RCC 7860 (cell line): ENCODE measurements at regions not wholly inside any gene's neighbourhood (a gene's known extent, or its start where the extent isn't known, plus 50 kb on each side); places are given as distances from the start of the nearest gene placed in this dataset.
A peak's percentile ranks its signal among the peaks of the same experiment; 100 is the strongest.

Source experiments
- DNase-seq: peaks from one replicate; pipeline ENCODE4 v3.0.0-alpha.2; 2015; ENCODE audit warnings: low spot score
- FAIRE-seq: peaks from 2 replicates; lab custom pipeline; 2012; peaks lifted over from hg19 to GRCh38; lab: Jason Lieb, UNC

- FAIRE-seq (no peak), DNase-seq (no peak)
Measured at GRCh38 chr4:41424522-41424921, 113.4 kb upstream of the LIMCH1 start.

- FAIRE-seq: no peak
- DNase-seq: no peak
Measured at GRCh38 chr4:41425650-41426049, 112.3 kb upstream of the LIMCH1 start.

- DNase-seq (no peak), FAIRE-seq (no peak)
Measured at GRCh38 chr4:41426539-41426938, 111.4 kb upstream of the LIMCH1 start.

GRCh38 chr4:41427306-41427882 is 110.6 kb upstream of the LIMCH1 start:
- no peak for FAIRE-seq
- DNase-seq: no peak

GRCh38 chr4:41427931-41428600 is 109.9 kb upstream of the LIMCH1 start:
- FAIRE-seq: no peak

GRCh38 chr4:41428601-41429279 is 109.2 kb upstream of the LIMCH1 start:
- FAIRE-seq: no peak
- DNase-seq: no peak

More at GRCh38 chr4:41427931-41428600, 109.9 kb upstream of the LIMCH1 start:
- no peak for DNase-seq

GRCh38 chr4:41429280-41429669 is 108.7 kb upstream of the LIMCH1 start:
- FAIRE-seq: no peak
- DNase-seq: no peak

- FAIRE-seq: no peak
- DNase-seq: no peak
Measured at GRCh38 chr4:41430792-41431191, 107.2 kb upstream of the LIMCH1 start.

- no peak for FAIRE-seq
- DNase-seq: no peak
Measured at GRCh38 chr4:41431276-41431675, 106.7 kb upstream of the LIMCH1 start.

- FAIRE-seq: no peak
- no peak for DNase-seq
Measured at GRCh38 chr4:41432219-41432618, 105.7 kb upstream of the LIMCH1 start.

GRCh38 chr4:41432881-41433280 is 105.1 kb upstream of the LIMCH1 start:
- no peak for FAIRE-seq
- peak; percentile 17 for DNase-seq

GRCh38 chr4:41433361-41433760 is 104.6 kb upstream of the LIMCH1 start:
- FAIRE-seq: no peak
- DNase-seq: no peak

- FAIRE-seq: no peak
Measured at GRCh38 chr4:41435510-41435909, 102.4 kb upstream of the LIMCH1 start.

GRCh38 chr4:41436419-41436818 is 101.5 kb upstream of the LIMCH1 start:
- FAIRE-seq (no peak), DNase-seq (no peak)

More at GRCh38 chr4:41435510-41435909, 102.4 kb upstream of the LIMCH1 start:
- DNase-seq: no peak

GRCh38 chr4:41437111-41437536 is 100.8 kb upstream of the LIMCH1 start:
- DNase-seq: no peak
- FAIRE-seq: no peak

GRCh38 chr4:41438931-41439297 is 99.0 kb upstream of the LIMCH1 start:
- no peak for DNase-seq
- no peak for FAIRE-seq

GRCh38 chr4:41442810-41443209 is 95.1 kb upstream of the LIMCH1 start:
- DNase-seq: no peak
- no peak for FAIRE-seq

- no peak for DNase-seq
- FAIRE-seq: no peak
Measured at GRCh38 chr4:41443340-41444079, 94.4 kb upstream of the LIMCH1 start.

GRCh38 chr4:41446391-41446790 is 91.6 kb upstream of the LIMCH1 start:
- DNase-seq (no peak), FAIRE-seq (no peak)

- FAIRE-seq (no peak), DNase-seq (no peak)
Measured at GRCh38 chr4:41446981-41447725, 90.8 kb upstream of the LIMCH1 start.

GRCh38 chr4:41448934-41449333 is 89.0 kb upstream of the LIMCH1 start:
- FAIRE-seq (no peak), DNase-seq (no peak)
